GM12864 (cell line): ENCODE measurements at regions not wholly inside any gene's neighbourhood (a gene's known extent, or its start where the extent isn't known, plus 50 kb on each side); places are given as distances from the start of the nearest gene placed in this dataset.

ENCODE experiments used
- DNase-seq: peaks from one replicate; pipeline ENCODE4 v3.0.0-alpha.2; 2011; ENCODE audit warnings: low read depth
- H3K4me3 ChIP-seq: 2 replicates; pipeline ENCODE4 v1.5.1; 2011; ENCODE audit warnings: mild to moderate bottlenecking, low read depth, low read length, control low read depth
- CTCF ChIP-seq: IDR thresholded peaks from 2 replicates; pipeline ENCODE4 v1.5.1; 2011; ENCODE audit warnings: low read depth, mild to moderate bottlenecking, moderate library complexity, low read length, control low read depth, inconsistent platforms; ENCODE audit errors: missing control alignments

- no peak overlapping the region for H3K4me3 ChIP-seq
- no peak for TF ChIP-seq CTCF
- no peak for DNase-seq
Measured at GRCh38 chr16:51394421-51394820, 243.4 kb upstream of the SALL1 start.

- no peak for TF ChIP-seq CTCF
- DNase-seq = no peak
- no peak overlapping the region for H3K4me3 ChIP-seq
Measured at GRCh38 chr16:51393381-51394005, 242.4 kb upstream of the SALL1 start.

- TF ChIP-seq CTCF = no peak
- no peak for DNase-seq
- no peak overlapping the region for H3K4me3 ChIP-seq
Measured at GRCh38 chr16:51392521-51393187, 241.6 kb upstream of the SALL1 start.

GRCh38 chr16:51391798-51392511 lies 240.9 kb upstream of the SALL1 start:
- H3K4me3 ChIP-seq = no peak overlapping the region
- no peak for TF ChIP-seq CTCF
- DNase-seq = no peak

GRCh38 chr16:51390877-51391276 lies 239.8 kb upstream of the SALL1 start:
- TF ChIP-seq CTCF = no peak
- no peak overlapping the region for H3K4me3 ChIP-seq
- DNase-seq = no peak

GRCh38 chr16:51389881-51390280 lies 238.8 kb upstream of the SALL1 start:
- no peak overlapping the region for H3K4me3 ChIP-seq
- no peak for DNase-seq
- TF ChIP-seq CTCF = no peak
